IMR-90 (cell line): ENCODE measurements at regions not wholly inside any gene's neighbourhood (a gene's known extent, or its start where the extent isn't known, plus 50 kb on each side); places are given as distances from the start of the nearest gene placed in this dataset.

Source experiments
- ATAC-seq: fragments of 200-7000 bp; cut with Tn5 transposase; 2 replicates; pipeline ENCODE4 v1.9.1; 2020; ENCODE audit warnings: low read depth, mild to moderate bottlenecking, moderate library complexity
- BruUV-seq: library from RNA; stranded (reverse); fragments of 400-500 nt; replicated peaks from 2 replicates; lab custom pipeline; 2021; lab: Mats Ljungman, UMichigan
- CTCF ChIA-PET: fragments of 300-600 bp; formaldehyde crosslinking; extraction: SDS; loops from one replicate; lab custom pipeline; 2021; ENCODE audit warnings: antibody characterized with exemption; lab: Yijun Ruan, JAX
- POLR2A ChIA-PET: fragments of 300-600 bp; sonication (Branson Sonifier 250); formaldehyde crosslinking; loops from one replicate; lab custom pipeline; 2022; ENCODE audit warnings: antibody characterized with exemption; ENCODE audit not compliant: unreplicated experiment; lab: Charles Lee
- DNase-seq: peaks from one replicate; pipeline ENCODE4 v3.0.0; 2013
- H2AFZ ChIP-seq: replicated peaks from 2 replicates; pipeline ENCODE3; 2013; ENCODE audit warnings: low read length, mild to moderate bottlenecking; ENCODE audit not compliant: poor library complexity
- H2AK5ac ChIP-seq: 2 replicates; pipeline ENCODE4 v1.6.1; 2013; ENCODE audit warnings: low read depth, low read length, inconsistent platforms
- H2AK9ac ChIP-seq: replicated peaks from 2 replicates; pipeline ENCODE3; 2013; ENCODE audit warnings: mild to moderate bottlenecking, low read depth, low read length, moderate library complexity; ENCODE audit not compliant: poor library complexity
- H2BK120ac ChIP-seq: 2 replicates; pipeline ENCODE4 v1.6.1; 2013; ENCODE audit warnings: low read depth, low read length, inconsistent platforms
- H2BK15ac ChIP-seq: 3 replicates; pipeline ENCODE4 v1.6.1; 2013; ENCODE audit warnings: low read depth, low read length, inconsistent platforms
- H2BK20ac ChIP-seq: 2 replicates; pipeline ENCODE4 v1.6.1; 2013; ENCODE audit warnings: low read depth, mild to moderate bottlenecking, inconsistent platforms, low read length, moderate library complexity
- H2BK5ac ChIP-seq: 2 replicates; pipeline ENCODE4 v1.6.1; 2013; ENCODE audit warnings: mild to moderate bottlenecking, low read depth, low read length, inconsistent platforms; ENCODE audit not compliant: poor library complexity, severe bottlenecking
- H3K14ac ChIP-seq: replicated peaks from 2 replicates; pipeline ENCODE4 v1.6.1; 2013; ENCODE audit warnings: low read depth, low read length, inconsistent platforms
- H3K18ac ChIP-seq: 2 replicates; pipeline ENCODE4 v1.6.1; 2013; ENCODE audit warnings: low read depth, low read length, control low read depth
- H3K23ac ChIP-seq: 2 replicates; pipeline ENCODE4 v1.6.1; 2013; ENCODE audit warnings: low read depth, low read length, inconsistent platforms
- H3K27ac ChIP-seq: 2 replicates; pipeline ENCODE4 v1.5.1; 2013; ENCODE audit warnings: mild to moderate bottlenecking, control low read depth, low read length; ENCODE audit not compliant: insufficient read depth
- H3K27me3 ChIP-seq: 2 replicates; pipeline ENCODE4 v1.6.1; 2013; ENCODE audit warnings: low read length; ENCODE audit not compliant: control insufficient read depth, insufficient read depth
- H3K36me3 ChIP-seq: 2 replicates; pipeline ENCODE4 v1.6.1; 2013; ENCODE audit warnings: low read length, mixed read lengths; ENCODE audit not compliant: control insufficient read depth, insufficient read depth
- H3K4ac ChIP-seq: 2 replicates; pipeline ENCODE4 v1.6.1; 2013; ENCODE audit warnings: low read depth, low read length, inconsistent platforms
- H3K4me1 ChIP-seq: 2 replicates; pipeline ENCODE4 v1.6.1; 2013; ENCODE audit warnings: low read length, mixed read lengths; ENCODE audit not compliant: control insufficient read depth, insufficient read depth
- H3K4me2 ChIP-seq: 2 replicates; pipeline ENCODE4 v1.6.1; 2013; ENCODE audit warnings: low read depth, mild to moderate bottlenecking, control low read depth, low read length, moderate library complexity
- H3K4me3 ChIP-seq: 2 replicates; pipeline ENCODE4 v1.5.1; 2013; ENCODE audit warnings: low read depth, mild to moderate bottlenecking, control low read depth, low read length, moderate library complexity; ENCODE audit not compliant: insufficient read depth
- H3K56ac ChIP-seq: 2 replicates; pipeline ENCODE4 v1.6.1; 2013; ENCODE audit warnings: low read length, inconsistent platforms; ENCODE audit not compliant: insufficient read depth; ENCODE audit errors: extremely low read depth
- H3K79me1 ChIP-seq, 2 experiments: 2 replicates each; pipeline ENCODE4 v1.6.1; 2013; ENCODE audit warnings: low read length in 2 of 2, inconsistent platforms in 1 of 2, low read depth in 1 of 2
- H3K9ac ChIP-seq: 2 replicates; pipeline ENCODE4 v1.6.1; 2013; ENCODE audit warnings: low read depth, low read length, control low read depth
- H3K9me1 ChIP-seq: 2 replicates; pipeline ENCODE4 v1.6.1; 2013; ENCODE audit warnings: low read length, inconsistent platforms; ENCODE audit not compliant: insufficient read depth
- H3K9me3 ChIP-seq: 2 replicates; pipeline ENCODE4 v1.6.1; 2013; ENCODE audit warnings: low read length; ENCODE audit not compliant: control insufficient read depth, insufficient read depth
- H4K20me1 ChIP-seq: 2 replicates; pipeline ENCODE4 v1.6.1; 2013; ENCODE audit warnings: low read length, inconsistent platforms; ENCODE audit not compliant: insufficient read depth
- H4K5ac ChIP-seq: 2 replicates; pipeline ENCODE4 v1.6.1; 2013; ENCODE audit warnings: mild to moderate bottlenecking, low read depth, low read length, control low read depth
- H4K8ac ChIP-seq, 2 experiments: 2 replicates each; pipeline ENCODE4 v1.6.1; 2013; ENCODE audit warnings: low read depth in 2 of 2, low read length in 2 of 2, control low read depth in 1 of 2, inconsistent platforms in 1 of 2
- H4K91ac ChIP-seq: 2 replicates; pipeline ENCODE4 v1.6.1; 2013; ENCODE audit warnings: low read depth, low read length, inconsistent platforms; ENCODE audit not compliant: insufficient read depth
- CTCF ChIP-seq: conservative IDR thresholded peaks from 2 replicates; pipeline ENCODE4 v1.5.1; 2012; ENCODE audit warnings: mild to moderate bottlenecking, low read depth, low read length, improper control_type of control experiment
- MXI1 ChIP-seq: IDR thresholded peaks from 2 replicates; pipeline ENCODE4 v1.6.1; 2012; ENCODE audit warnings: low read depth, mild to moderate bottlenecking, low read length, moderate library complexity, borderline replicate concordance
- NFE2L2 ChIP-seq: fragments of 150-350 bp; IDR thresholded peaks from 2 replicates; pipeline ENCODE4 v1.6.1; 2016; ENCODE audit warnings: low read depth, mild to moderate bottlenecking, low read length
- POLR2A ChIP-seq: IDR thresholded peaks from 2 replicates; pipeline ENCODE4 v1.6.1; 2012; ENCODE audit warnings: mild to moderate bottlenecking, low read depth, low read length
- WGBS, 2 experiments: methylation state at CpG; one replicate each; pipeline versions ENCODE4 v1.1.5 to v1.1.7; 2013; ENCODE audit warnings: missing lambda C conversion rate in 2 of 2; ENCODE audit not compliant: insufficient read length in 1 of 2; ENCODE audit errors: extremely low coverage in 2 of 2; 5-methylcytosine and 5-hydroxymethylcytosine counted together
- dilution Hi-C: fragments of 300-500 bp; cut with HindIII; formaldehyde crosslinking; loops from one replicate; pipeline ENCODE4 v1.14.3; 2018; ENCODE audit warnings: low sequenced_read_pairs; ENCODE audit not compliant: unreplicated experiment
- in situ Hi-C: fragments of 300-500 bp; cut with MboI; formaldehyde crosslinking; loops from 3 replicates; pipeline ENCODE4 v1.14.3; 2019; ENCODE audit warnings: low sequenced_read_pairs, inconsistent platforms, mixed read lengths
- intact Hi-C: fragments of 100-400 bp; cut with micrococcal nuclease; formaldehyde crosslinking; loops from 2 replicates; pipeline ENCODE4 v1.10.0; 2022

- ChIA-PET POLR2A (no interaction called here), CTCF (no interaction called here)
- H3K4me2 ChIP-seq = no peak overlapping the region
- no TSS peak for BruUV-seq
- H3K9me1 ChIP-seq = no peaks in the 10 kb centered on the region
- H3K4me1 ChIP-seq = no peaks in the 10 kb centered on the region
- no peak for TF ChIP-seq NFE2L2
- no peak for TF ChIP-seq POLR2A
- no peak for TF ChIP-seq CTCF
- no peak for TF ChIP-seq MXI1
- no peak overlapping the region for H4K5ac ChIP-seq
- H3K4ac ChIP-seq = no peak overlapping the region
- no peak overlapping the region for H4K91ac ChIP-seq
- H3K23ac ChIP-seq = no peak overlapping the region
- intact Hi-C loops = no loop called here
- dilution Hi-C loops = no loop called here
- no peak overlapping the region for H3K9ac ChIP-seq
- H3K18ac ChIP-seq = no peak overlapping the region
- no peak overlapping the region for H3K27ac ChIP-seq
- no peak overlapping the region for H2AFZ ChIP-seq
- no peak overlapping the region for H2AK9ac ChIP-seq
- no peak overlapping the region for H2AK5ac ChIP-seq
- WGBS, 2 experiments = no CpG with 5 or more reads among the region's 1 CpG
- H3K4me3 ChIP-seq = no peak overlapping the region
- H4K8ac ChIP-seq = no peak overlapping the region
- H2BK5ac ChIP-seq = no peak overlapping the region
- H2BK20ac ChIP-seq = no peak overlapping the region
- in situ Hi-C loops = no loop called here
- H3K79me1 ChIP-seq = no peaks in the 10 kb centered on the region
- H3K9me3 ChIP-seq = no peaks in the 10 kb centered on the region
- no peak overlapping the region for H3K56ac ChIP-seq
- H4K20me1 ChIP-seq = no peaks in the 10 kb centered on the region
- DNase-seq (no peak), ATAC-seq (no peak)
- H2BK120ac ChIP-seq = no peak overlapping the region
- no peaks in the 10 kb centered on the region for H3K27me3 ChIP-seq
- H2BK15ac ChIP-seq = no peak overlapping the region
- H3K36me3 ChIP-seq = no peaks in the 10 kb centered on the region
- H3K14ac ChIP-seq = no peak overlapping the region
These were observed 1148.6 kb upstream of the PRR20A start for GRCh38 chr13:55992145-55992544.
